ENCODE measurements at regions not wholly inside any gene's neighbourhood (a gene's known extent, or its start where the extent isn't known, plus 50 kb on each side); places are given as distances from the start of the nearest gene placed in this dataset.

DNA sequence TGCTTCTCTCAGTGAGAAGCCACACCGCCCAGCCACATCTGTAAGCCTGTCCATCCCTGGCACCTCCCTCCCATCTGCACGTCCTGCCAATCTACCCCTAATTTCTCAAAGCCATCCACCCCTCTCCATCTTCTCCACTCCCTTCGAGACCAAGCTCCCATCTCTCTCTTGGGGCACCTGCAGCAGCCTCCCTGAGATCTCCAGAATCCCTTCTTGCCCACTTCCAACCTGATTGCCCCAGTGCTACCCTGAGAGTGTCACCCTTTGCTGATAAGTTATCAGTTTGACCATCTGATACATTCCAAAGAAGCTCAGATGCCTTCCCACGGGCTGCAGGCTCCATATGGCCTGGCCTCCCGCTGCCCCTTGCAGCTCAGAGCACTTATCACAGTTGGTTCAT lies 496.1 kb downstream of the SHQ1 start (continued):
- TF ChIP-seq, protein P1, sequence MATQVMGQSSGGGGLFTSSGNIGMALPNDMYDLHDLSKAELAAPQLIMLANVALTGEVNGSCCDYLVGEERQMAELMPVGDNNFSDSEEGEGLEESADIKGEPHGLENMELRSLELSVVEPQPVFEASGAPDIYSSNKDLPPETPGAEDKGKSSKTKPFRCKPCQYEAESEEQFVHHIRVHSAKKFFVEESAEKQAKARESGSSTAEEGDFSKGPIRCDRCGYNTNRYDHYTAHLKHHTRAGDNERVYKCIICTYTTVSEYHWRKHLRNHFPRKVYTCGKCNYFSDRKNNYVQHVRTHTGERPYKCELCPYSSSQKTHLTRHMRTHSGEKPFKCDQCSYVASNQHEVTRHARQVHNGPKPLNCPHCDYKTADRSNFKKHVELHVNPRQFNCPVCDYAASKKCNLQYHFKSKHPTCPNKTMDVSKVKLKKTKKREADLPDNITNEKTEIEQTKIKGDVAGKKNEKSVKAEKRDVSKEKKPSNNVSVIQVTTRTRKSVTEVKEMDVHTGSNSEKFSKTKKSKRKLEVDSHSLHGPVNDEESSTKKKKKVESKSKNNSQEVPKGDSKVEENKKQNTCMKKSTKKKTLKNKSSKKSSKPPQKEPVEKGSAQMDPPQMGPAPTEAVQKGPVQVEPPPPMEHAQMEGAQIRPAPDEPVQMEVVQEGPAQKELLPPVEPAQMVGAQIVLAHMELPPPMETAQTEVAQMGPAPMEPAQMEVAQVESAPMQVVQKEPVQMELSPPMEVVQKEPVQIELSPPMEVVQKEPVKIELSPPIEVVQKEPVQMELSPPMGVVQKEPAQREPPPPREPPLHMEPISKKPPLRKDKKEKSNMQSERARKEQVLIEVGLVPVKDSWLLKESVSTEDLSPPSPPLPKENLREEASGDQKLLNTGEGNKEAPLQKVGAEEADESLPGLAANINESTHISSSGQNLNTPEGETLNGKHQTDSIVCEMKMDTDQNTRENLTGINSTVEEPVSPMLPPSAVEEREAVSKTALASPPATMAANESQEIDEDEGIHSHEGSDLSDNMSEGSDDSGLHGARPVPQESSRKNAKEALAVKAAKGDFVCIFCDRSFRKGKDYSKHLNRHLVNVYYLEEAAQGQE (IDR thresholded peaks at IDR 0.05; ENCODE audit: unreplicated experiment), result no peak
- TF ChIP-seq NANOG (IDR thresholded peaks at IDR 0.05; ENCODE audit: borderline replicate concordance), result no peak
- no peak for TF ChIP-seq JUNB (IDR thresholded peaks at IDR 0.05; ENCODE audit: unreplicated experiment)
- no peak for TF ChIP-seq EZH2 (IDR thresholded peaks at IDR 0.05; ENCODE audit: low read depth, unreplicated experiment)
- no peak for TF ChIP-seq ZNF114 (CRISPR knock-in tag; IDR thresholded peaks at IDR 0.05)
- no peak for TF ChIP-seq STAT1 (IDR thresholded peaks at IDR 0.05; ENCODE audit: unreplicated experiment)
- TF ChIP-seq, protein P2, sequence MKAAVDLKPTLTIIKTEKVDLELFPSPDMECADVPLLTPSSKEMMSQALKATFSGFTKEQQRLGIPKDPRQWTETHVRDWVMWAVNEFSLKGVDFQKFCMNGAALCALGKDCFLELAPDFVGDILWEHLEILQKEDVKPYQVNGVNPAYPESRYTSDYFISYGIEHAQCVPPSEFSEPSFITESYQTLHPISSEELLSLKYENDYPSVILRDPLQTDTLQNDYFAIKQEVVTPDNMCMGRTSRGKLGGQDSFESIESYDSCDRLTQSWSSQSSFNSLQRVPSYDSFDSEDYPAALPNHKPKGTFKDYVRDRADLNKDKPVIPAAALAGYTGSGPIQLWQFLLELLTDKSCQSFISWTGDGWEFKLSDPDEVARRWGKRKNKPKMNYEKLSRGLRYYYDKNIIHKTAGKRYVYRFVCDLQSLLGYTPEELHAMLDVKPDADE (IDR thresholded peaks at IDR 0.05), result no peak
- no peak for TF ChIP-seq POLR2AphosphoS5 (IDR thresholded peaks at IDR 0.05; ENCODE audit: low read depth)
- no peak for TF ChIP-seq CREB1 (CRISPR knock-in tag; IDR thresholded peaks at IDR 0.05; ENCODE audit: low read depth)
- TF ChIP-seq ZNF331 (CRISPR knock-in tag; IDR thresholded peaks at IDR 0.05; ENCODE audit: low read depth), result no peak

DNA sequence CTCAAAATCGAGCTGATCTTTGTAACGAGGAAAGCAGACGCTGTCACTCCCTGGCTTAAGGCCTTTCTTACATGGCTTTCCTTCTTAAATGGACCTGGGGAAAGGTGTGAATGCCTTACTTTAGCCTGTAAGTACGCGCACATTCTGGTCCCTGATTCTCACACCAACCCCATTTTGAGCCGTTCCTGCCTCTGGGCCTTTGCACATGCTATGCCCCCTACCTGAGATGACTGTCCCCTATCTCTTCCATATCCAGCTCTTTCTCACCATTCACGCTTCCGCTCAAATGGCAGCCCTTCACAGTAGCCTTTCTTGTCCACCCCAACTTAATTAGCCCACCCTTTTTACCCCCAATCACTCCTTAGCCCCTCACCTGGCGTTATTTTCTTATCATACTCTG lies 496.7 kb downstream of the SHQ1 start:
- no peak overlapping the region for H3K27ac Mint-ChIP-seq

More for the DNA sequence above, 496.7 kb downstream of the SHQ1 start:
- no peak overlapping the region for H3K4me3 ChIP-seq
- no peak for TF ChIP-seq NANOG (IDR thresholded peaks at IDR 0.05; ENCODE audit: borderline replicate concordance)
- TF ChIP-seq, protein P3, sequence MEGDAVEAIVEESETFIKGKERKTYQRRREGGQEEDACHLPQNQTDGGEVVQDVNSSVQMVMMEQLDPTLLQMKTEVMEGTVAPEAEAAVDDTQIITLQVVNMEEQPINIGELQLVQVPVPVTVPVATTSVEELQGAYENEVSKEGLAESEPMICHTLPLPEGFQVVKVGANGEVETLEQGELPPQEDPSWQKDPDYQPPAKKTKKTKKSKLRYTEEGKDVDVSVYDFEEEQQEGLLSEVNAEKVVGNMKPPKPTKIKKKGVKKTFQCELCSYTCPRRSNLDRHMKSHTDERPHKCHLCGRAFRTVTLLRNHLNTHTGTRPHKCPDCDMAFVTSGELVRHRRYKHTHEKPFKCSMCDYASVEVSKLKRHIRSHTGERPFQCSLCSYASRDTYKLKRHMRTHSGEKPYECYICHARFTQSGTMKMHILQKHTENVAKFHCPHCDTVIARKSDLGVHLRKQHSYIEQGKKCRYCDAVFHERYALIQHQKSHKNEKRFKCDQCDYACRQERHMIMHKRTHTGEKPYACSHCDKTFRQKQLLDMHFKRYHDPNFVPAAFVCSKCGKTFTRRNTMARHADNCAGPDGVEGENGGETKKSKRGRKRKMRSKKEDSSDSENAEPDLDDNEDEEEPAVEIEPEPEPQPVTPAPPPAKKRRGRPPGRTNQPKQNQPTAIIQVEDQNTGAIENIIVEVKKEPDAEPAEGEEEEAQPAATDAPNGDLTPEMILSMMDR (conservative IDR thresholded peaks at IDR 0.05; ENCODE audit: low read depth in 2 of 2), result no peak
- no peak for TF ChIP-seq EZH2phosphoT487 (IDR thresholded peaks at IDR 0.05; ENCODE audit: unreplicated experiment)
- no peak for TF ChIP-seq ZNF114 (CRISPR knock-in tag; IDR thresholded peaks at IDR 0.05)
- H3K4me1 Mint-ChIP-seq, result peaks cover 9% of the 10 kb centered on the region; the same call in 2 of the 3 replicates
- DNase-seq (ENCODE audit: low spot score), result no peak
- no peaks in the 10 kb centered on the region for H3F3A ChIP-seq (replicated peaks; ENCODE audit: low read depth)
- no peaks in the 10 kb centered on the region for H4K20me1 ChIP-seq (replicated peaks; ENCODE audit: insufficient read depth)
- no peaks in the 10 kb centered on the region for H3K27me3 ChIP-seq (ENCODE audit: insufficient read depth)
- H3K4me1 ChIP-seq (ENCODE audit: insufficient read depth), result peaks cover 2% of the 10 kb centered on the region; the same call in 1 of the 2 replicates
- H3K27me3 Mint-ChIP-seq (ENCODE audit: insufficient read depth, low read depth, poor library complexity), result peaks cover 9% of the 10 kb centered on the region
- no peak overlapping the region for H2AFZ ChIP-seq
- H3K36me3 Mint-ChIP-seq (ENCODE audit: low read depth), result no peaks in the 10 kb centered on the region
- no peaks in the 10 kb centered on the region for H3K9me2 ChIP-seq (ENCODE audit: insufficient read depth)
- H3K9me3 Mint-ChIP-seq, result no peaks in the 10 kb centered on the region
- H3K36me3 ChIP-seq (ENCODE audit: insufficient read depth), result no peaks in the 10 kb centered on the region
- ATAC-seq, result no peak
- H3K79me2 ChIP-seq (replicated peaks; ENCODE audit: insufficient read depth), result no peaks in the 10 kb centered on the region
- no peak overlapping the region for H3K4me2 ChIP-seq
- no peak overlapping the region for H3K4me3 Mint-ChIP-seq
- H3K27ac ChIP-seq (ENCODE audit: low read depth), result no peak overlapping the region
